Activated T-cell treated with anti-CD3 and anti-CD28 coated beads, Interleukin-2, amount 50 U/mL, for 72 hours (primary cell): ENCODE measurements at regions not wholly inside any gene's neighbourhood (a gene's known extent, or its start where the extent isn't known, plus 50 kb on each side); places are given as distances from the start of the nearest gene placed in this dataset.
A peak's percentile ranks its signal among the peaks of the same experiment; 100 is the strongest.
"Not testable (repeated sequence)": the region's sequence is repeated elsewhere in the genome, so short reads cannot be mapped to it uniquely, and the experiment has no call there.

ENCODE experiments used
- ATAC-seq, 2 donors: fragments of 150-1000 bp; cut with Tn5 transposase; replicated peaks in 1 of 2; 2 replicates each; pipeline ENCODE4 v1.10.0; 2021; ENCODE audit warnings: moderate library complexity in 2 of 2, mild to moderate bottlenecking in 1 of 2
- DNase-seq, 2 donors: peaks; one replicate each; pipeline ENCODE4 v3.0.0; 2021 to 2022; ENCODE audit warnings: mixed read lengths in 1 of 2
- H3K27ac Mint-ChIP-seq: one replicate; pipeline ENCODE4 v1.8.0; 2022; ENCODE audit warnings: mild to moderate bottlenecking, moderate library complexity, mixed read lengths
- H3K27me3 Mint-ChIP-seq: one replicate; pipeline ENCODE4 v1.8.0; 2022; ENCODE audit warnings: low read depth, mixed read lengths
- H3K36me3 Mint-ChIP-seq, 2 donors: one replicate each; pipeline ENCODE4 v1.8.0; 2022; ENCODE audit warnings: mixed read lengths in 2 of 2, mild to moderate bottlenecking in 1 of 2; ENCODE audit not compliant: insufficient read depth in 2 of 2
- H3K4me1 Mint-ChIP-seq: one replicate; pipeline ENCODE4 v1.8.0; 2022; ENCODE audit warnings: low read depth, mixed read lengths
- H3K4me3 Mint-ChIP-seq, 2 donors: one replicate each; pipeline ENCODE4 v1.8.0; 2022; ENCODE audit warnings: mild to moderate bottlenecking in 2 of 2, mixed read lengths in 2 of 2, moderate library complexity in 2 of 2
- H3K9me3 Mint-ChIP-seq, 2 donors: one replicate each; pipeline ENCODE4 v1.8.0; 2022; ENCODE audit warnings: mixed read lengths in 2 of 2

DNA sequence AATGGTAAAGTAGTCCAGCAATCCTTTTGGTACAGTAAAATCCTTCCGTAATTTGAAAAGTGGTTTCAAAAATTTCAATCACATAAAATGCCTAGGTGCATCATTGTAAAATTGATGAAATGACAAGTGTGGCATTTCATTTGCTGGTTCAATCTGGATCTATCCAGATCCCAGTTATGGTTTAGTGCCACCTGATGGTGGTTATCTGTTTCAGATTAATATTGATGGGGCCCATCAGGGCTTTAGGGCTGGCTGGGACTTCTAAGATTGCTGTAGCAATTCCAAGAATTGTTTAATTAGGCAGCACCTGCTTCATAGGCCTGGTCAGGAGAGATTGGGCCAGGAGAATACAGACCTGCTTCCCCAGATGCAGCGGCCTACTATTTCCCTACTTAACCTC is 55.5 kb upstream of the PIK3C3 start:
- H3K4me1 Mint-ChIP-seq: no peaks in the 10 kb centered on the region
- H3K27me3 Mint-ChIP-seq: peaks cover 28% of the 10 kb centered on the region
- DNase-seq: no peak
- no peak overlapping the region for H3K27ac Mint-ChIP-seq
- H3K4me3 Mint-ChIP-seq: no peak overlapping the region
- H3K9me3 Mint-ChIP-seq: peaks cover 0 to 2% of the 10 kb centered on the region in 2 donors
- no peak for ATAC-seq
- H3K36me3 Mint-ChIP-seq: no peaks in the 10 kb centered on the region

GRCh38 chr18:41893432-41893831 is 61.6 kb upstream of the PIK3C3 start:
- Mint-ChIP-seq H3K36me3 (no peaks in the 10 kb centered on the region), H3K27me3 (peaks cover 13% of the 10 kb centered on the region), H3K9me3 (peaks cover 0 to 2% of the 10 kb centered on the region in 2 donors), H3K4me3 (no peak overlapping the region), H3K4me1 (no peaks in the 10 kb centered on the region), H3K27ac (no peak overlapping the region)
- no peak for DNase-seq
- ATAC-seq: no peak

GRCh38 chr18:41887100-41887499 is 67.9 kb upstream of the PIK3C3 start:
- Mint-ChIP-seq H3K27me3 (peaks cover 6% of the 10 kb centered on the region), H3K4me1 (no peaks in the 10 kb centered on the region), H3K4me3 (no peak overlapping the region), H3K36me3 (no peaks in the 10 kb centered on the region), H3K9me3 (no peaks in the 10 kb centered on the region), H3K27ac (no peak overlapping the region)
- DNase-seq: no peak
- ATAC-seq: no peak

DNA sequence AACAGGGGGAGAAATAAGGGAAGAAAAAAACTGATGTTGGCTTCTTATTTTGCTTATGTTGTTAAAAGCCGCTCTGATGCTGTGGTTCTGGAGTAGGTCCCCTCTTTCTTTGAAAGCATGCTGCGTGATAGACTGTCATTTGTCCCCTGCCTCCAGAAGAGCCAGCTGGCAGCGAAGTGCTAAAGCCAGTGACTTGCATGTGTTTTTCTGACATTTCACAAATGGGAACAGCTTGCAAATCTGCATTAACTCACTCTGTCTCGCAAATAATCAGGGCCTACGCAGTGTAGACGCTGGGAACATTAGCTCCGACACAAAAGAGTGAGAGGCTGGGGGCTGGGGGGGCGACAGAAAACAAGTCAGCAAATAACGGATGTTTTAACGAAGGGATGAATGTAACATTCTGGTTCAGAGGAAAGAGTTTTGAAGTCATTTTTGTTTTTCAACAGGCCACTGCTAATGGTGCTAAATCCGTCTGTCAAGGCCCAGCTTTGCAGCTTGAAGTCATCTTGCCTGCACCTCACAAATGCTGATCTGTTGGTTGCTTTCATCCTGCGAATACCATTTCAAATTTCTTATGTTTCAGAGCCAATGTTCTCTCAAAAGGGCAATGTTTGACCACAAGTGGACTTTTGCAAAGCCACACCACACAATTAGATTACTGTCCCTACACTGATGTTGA is 68.8 kb upstream of the PIK3C3 start:
- H3K36me3 Mint-ChIP-seq: no peaks in the 10 kb centered on the region
- ATAC-seq: no peak
- no peak for DNase-seq
- H3K4me3 Mint-ChIP-seq: no peak overlapping the region
- H3K27me3 Mint-ChIP-seq: peaks cover 6% of the 10 kb centered on the region
- H3K9me3 Mint-ChIP-seq: no peaks in the 10 kb centered on the region
- H3K4me1 Mint-ChIP-seq: no peaks in the 10 kb centered on the region
- no peak overlapping the region for H3K27ac Mint-ChIP-seq

- no peaks in the 10 kb centered on the region for H3K9me3 Mint-ChIP-seq
Observed at GRCh38 chr18:41881285-41881684, 73.7 kb upstream of the PIK3C3 start.

GRCh38 chr18:41879256-41879655 is 75.8 kb upstream of the PIK3C3 start:
- Mint-ChIP-seq H3K4me3 (no peak overlapping the region), H3K27ac (no peak overlapping the region), H3K4me1 (no peaks in the 10 kb centered on the region), H3K27me3 (no peaks in the 10 kb centered on the region), H3K36me3 (no peaks in the 10 kb centered on the region), H3K9me3 (no peaks in the 10 kb centered on the region)
- DNase-seq (no peak), ATAC-seq (no peak)

More at GRCh38 chr18:41881285-41881684, 73.7 kb upstream of the PIK3C3 start:
- Mint-ChIP-seq H3K4me1 (no peaks in the 10 kb centered on the region), H3K27ac (no peak overlapping the region), H3K36me3 (no peaks in the 10 kb centered on the region), H3K4me3 (no peak overlapping the region), H3K27me3 (no peaks in the 10 kb centered on the region)
- no peak for ATAC-seq
- DNase-seq: no peak

DNA sequence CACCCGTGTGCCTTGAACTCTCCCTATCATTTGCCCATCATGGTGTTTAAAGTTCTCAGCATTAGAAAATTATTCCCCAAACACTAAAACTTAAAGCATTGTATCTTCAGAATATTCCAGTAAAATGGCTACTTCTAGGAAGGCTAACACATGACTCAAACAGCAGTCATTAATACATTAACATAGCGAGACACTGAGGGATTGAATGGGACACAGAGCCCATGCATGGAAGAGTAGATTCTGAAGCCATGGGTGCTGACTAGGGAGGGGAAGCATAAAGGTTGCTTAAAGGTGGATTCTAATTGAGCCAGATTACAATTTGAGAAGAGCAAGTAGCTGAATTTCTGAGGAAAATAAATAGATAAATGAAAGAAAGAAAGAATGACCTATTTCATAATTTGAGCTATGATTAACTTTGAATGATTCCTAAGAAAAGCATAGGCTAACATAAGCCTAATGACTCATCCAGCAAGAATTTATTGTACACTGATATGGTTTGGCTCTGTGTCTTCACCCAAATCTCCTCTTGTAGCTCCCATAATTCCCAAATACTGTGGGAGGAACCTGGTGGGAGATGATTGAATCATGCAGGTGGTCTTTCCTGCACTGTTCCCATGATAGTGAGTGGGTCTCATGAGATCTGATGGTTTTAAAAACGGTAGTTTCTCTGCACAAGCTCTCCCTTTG is 79.8 kb upstream of the PIK3C3 start:
- no peak overlapping the region for H3K27ac Mint-ChIP-seq
- DNase-seq (no peak), ATAC-seq (no peak)
- no peaks in the 10 kb centered on the region for H3K36me3 Mint-ChIP-seq
- H3K9me3 Mint-ChIP-seq: no peaks in the 10 kb centered on the region
- H3K27me3 Mint-ChIP-seq: peaks cover 7% of the 10 kb centered on the region
- H3K4me1 Mint-ChIP-seq: peaks cover 6% of the 10 kb centered on the region
- H3K4me3 Mint-ChIP-seq: no peak overlapping the region

DNA sequence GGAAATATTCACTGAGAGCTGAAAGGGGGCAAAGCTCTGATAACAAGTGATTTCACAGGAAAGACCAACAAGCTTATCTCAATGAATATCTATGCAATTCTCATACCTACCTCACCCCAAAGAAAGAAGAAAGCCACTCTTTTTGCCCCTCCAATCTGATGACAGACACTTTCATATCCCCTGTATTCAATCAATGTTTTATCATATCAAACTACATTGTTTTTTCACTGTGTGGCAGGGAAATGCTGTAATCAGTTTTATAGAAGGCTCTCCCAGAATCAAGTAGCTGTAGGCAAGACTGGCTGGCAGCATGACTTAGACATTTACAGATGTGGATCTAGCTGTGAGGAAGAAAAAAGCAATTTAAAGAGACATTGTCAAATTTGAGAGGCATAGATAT is 81.3 kb upstream of the PIK3C3 start:
- H3K36me3 Mint-ChIP-seq: no peaks in the 10 kb centered on the region
- DNase-seq: no peak
- no peak for ATAC-seq
- H3K27me3 Mint-ChIP-seq: peaks cover 16% of the 10 kb centered on the region
- no peak overlapping the region for H3K4me3 Mint-ChIP-seq
- peaks cover 6% of the 10 kb centered on the region for H3K4me1 Mint-ChIP-seq
- H3K27ac Mint-ChIP-seq: no peak overlapping the region
- H3K9me3 Mint-ChIP-seq: no peaks in the 10 kb centered on the region

GRCh38 chr18:41872206-41872605 is 82.8 kb upstream of the PIK3C3 start:
- DNase-seq (no peak), ATAC-seq (no peak)
- Mint-ChIP-seq H3K36me3 (no peaks in the 10 kb centered on the region), H3K4me3 (no peak overlapping the region), H3K9me3 (no peaks in the 10 kb centered on the region), H3K27me3 (peaks cover 21% of the 10 kb centered on the region), H3K4me1 (peaks cover 6% of the 10 kb centered on the region), H3K27ac (no peak overlapping the region)

DNA sequence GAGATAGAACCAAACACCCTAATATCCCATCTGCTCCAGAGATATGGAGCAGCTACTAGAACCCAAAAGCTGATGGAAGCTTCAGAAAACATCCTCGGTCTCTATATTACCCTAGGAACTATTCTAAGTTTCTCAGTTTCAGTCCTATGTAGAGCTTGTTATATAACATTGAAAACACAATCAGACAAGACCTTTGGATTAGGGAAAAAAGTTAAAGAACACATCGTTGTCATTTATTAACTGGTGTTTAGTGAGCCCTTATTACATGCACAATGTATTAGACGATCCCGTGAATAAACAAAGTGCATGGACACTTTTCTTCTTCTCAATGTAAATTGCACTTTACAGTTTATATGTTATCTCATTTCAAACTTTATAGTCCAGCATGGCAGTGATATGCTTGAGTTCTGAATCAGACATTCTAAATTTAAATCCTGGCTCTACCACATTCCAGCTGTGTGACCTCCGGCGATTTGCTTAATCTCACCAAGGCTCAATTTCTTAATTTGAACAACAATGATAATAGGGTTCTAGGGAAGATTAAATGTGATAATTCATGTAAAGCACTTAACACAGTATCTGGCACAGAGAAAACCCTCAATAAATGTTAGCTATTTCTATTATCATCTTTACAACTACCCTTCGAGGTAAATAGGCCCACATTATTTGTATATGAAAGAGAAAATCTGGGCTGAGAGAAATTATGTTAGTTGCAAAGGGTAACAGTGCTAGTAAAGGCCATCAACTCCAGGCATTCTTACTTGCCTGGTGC is 83.6 kb upstream of the PIK3C3 start:
- H3K4me3 Mint-ChIP-seq: no peak overlapping the region

GRCh38 chr18:41870817-41871216 is 84.2 kb upstream of the PIK3C3 start:
- no peaks in the 10 kb centered on the region for H3K36me3 Mint-ChIP-seq
- H3K9me3 Mint-ChIP-seq: no peaks in the 10 kb centered on the region
- ATAC-seq (peak; percentile 52 to 58), DNase-seq (no peak)
- H3K4me1 Mint-ChIP-seq: peaks cover 6% of the 10 kb centered on the region
- no peak overlapping the region for H3K27ac Mint-ChIP-seq
- H3K27me3 Mint-ChIP-seq: peaks cover 21% of the 10 kb centered on the region
- no peak overlapping the region for H3K4me3 Mint-ChIP-seq

More for the DNA sequence above, 83.6 kb upstream of the PIK3C3 start:
- Mint-ChIP-seq H3K4me1 (peaks cover 6% of the 10 kb centered on the region), H3K9me3 (no peaks in the 10 kb centered on the region), H3K27ac (no peak overlapping the region), H3K27me3 (peaks cover 21% of the 10 kb centered on the region), H3K36me3 (no peaks in the 10 kb centered on the region)
- no peak for DNase-seq
- no peak for ATAC-seq

DNA sequence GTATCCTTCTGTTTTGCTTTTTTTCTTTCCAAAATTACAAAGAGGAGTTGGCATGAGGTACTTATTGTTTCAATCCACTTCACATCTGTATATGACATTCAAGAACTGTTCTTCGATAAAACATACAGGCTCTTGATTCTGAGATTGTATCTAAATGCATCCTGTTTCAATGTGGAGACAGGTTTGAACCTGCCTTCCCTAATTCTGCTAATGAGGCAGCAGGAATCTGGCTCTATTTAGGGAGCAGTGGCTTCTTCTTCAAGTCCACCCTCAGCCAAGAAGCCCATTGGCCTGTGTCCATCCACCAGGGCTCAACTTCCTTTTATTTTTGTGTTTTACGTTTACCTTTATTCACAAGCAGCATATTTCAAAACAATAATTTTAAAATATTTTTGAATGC is 84.8 kb upstream of the PIK3C3 start:
- H3K4me3 Mint-ChIP-seq: no peak overlapping the region
- H3K27ac Mint-ChIP-seq: no peak overlapping the region
- H3K27me3 Mint-ChIP-seq: peaks cover 21% of the 10 kb centered on the region
- ATAC-seq (no peak), DNase-seq (no peak)
- no peaks in the 10 kb centered on the region for H3K9me3 Mint-ChIP-seq
- peaks cover 6% of the 10 kb centered on the region for H3K4me1 Mint-ChIP-seq
- no peaks in the 10 kb centered on the region for H3K36me3 Mint-ChIP-seq

DNA sequence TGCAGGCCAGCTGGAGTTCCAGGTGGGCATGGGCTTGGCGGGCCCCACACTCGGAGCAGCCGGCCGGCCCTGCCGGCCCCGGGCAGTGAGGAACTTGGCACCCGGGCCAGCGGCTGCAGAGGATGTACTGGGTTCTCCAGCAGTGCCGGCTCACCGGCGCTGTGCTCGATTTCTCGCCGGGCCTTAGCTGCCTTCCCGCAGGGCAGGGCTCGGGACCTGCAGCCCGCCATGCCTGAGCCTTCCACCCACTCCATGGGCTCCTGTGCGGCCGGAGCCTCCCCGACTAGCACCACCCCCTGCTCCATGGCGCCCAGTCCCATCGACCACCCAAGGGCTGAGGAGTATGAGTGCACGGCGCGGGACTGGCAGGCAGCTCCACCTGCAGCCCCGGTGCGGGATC is 89.2 kb upstream of the PIK3C3 start:
- H3K9me3 Mint-ChIP-seq, H3K36me3 Mint-ChIP-seq, DNase-seq, H3K27ac Mint-ChIP-seq, H3K4me1 Mint-ChIP-seq, ATAC-seq, H3K4me3 Mint-ChIP-seq: not testable (repeated sequence)
- H3K27me3 Mint-ChIP-seq: peaks cover 30% of the 10 kb centered on the region
